SH-SY5Y (cell line): ENCODE measurements at regions not wholly inside any gene's neighbourhood (a gene's known extent, or its start where the extent isn't known, plus 50 kb on each side); places are given as distances from the start of the nearest gene placed in this dataset.

Source experiments
- GATA2 ChIP-seq: IDR thresholded peaks from 2 replicates; pipeline ENCODE4 v1.6.1; 2011; ENCODE audit warnings: mild to moderate bottlenecking, low read depth, low read length
- GATA3 ChIP-seq: IDR thresholded peaks from 2 replicates; pipeline ENCODE4 v1.6.1; 2011; ENCODE audit warnings: low read depth, mild to moderate bottlenecking, low read length, moderate library complexity

DNA sequence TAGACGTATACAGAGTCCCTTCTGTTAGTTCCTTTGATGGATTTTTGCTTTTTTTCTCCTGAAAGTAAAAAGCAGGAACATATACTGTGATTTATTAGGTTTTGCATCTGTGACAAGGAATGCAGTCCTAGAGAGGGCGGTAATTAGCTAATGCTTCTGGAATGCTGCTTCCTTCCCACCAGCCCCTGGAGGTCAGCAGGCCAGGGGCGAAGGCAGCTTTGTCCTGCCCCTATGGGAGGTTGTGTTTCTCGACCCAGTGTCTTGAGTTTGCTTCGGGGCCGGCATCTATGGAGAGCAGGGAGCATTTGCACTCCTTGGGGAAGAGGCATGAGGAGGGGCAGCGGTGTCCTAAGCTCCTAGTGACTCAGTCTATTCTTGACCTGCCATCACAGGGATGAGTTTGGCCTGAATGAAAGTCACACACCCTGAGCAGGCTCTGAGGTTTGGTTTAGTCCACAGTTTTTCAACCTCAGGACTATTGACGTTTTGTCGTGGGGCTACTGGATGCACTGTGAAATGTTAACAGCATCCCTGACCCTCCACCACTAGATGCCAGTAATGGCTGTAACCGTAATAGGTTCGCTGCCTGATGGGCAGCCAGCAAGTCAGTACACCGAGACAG lies 85.0 kb upstream of the KCNJ15 start:
- TF ChIP-seq GATA3 (no peak), GATA2 (no peak)
